NT2/D1 (cell line): ENCODE measurements at regions not wholly inside any gene's neighbourhood (a gene's known extent, or its start where the extent isn't known, plus 50 kb on each side); places are given as distances from the start of the nearest gene placed in this dataset.

Experiments
- SUZ12 ChIP-seq: IDR thresholded peaks from 2 replicates; pipeline ENCODE4 v1.6.1; 2011; ENCODE audit not compliant: insufficient read length, insufficient read depth; ENCODE audit errors: extremely low read depth
- YY1 ChIP-seq: IDR thresholded peaks from 2 replicates; pipeline ENCODE4 v1.6.1; 2011; ENCODE audit not compliant: insufficient read length, insufficient read depth
- ZNF274 ChIP-seq: IDR thresholded peaks from 2 replicates; pipeline ENCODE4 v1.6.1; 2011; ENCODE audit warnings: mild to moderate bottlenecking, low read depth, low read length

- no peak for TF ChIP-seq SUZ12
- no peak for TF ChIP-seq ZNF274
- no peak for TF ChIP-seq YY1
These were observed 80.8 kb upstream of the FAM9C start for GRCh38 chrX:13125188-13125587.
